Suprapubic skin (tissue), 4 donors: ENCODE measurements at regions not wholly inside any gene's neighbourhood (a gene's known extent, or its start where the extent isn't known, plus 50 kb on each side); places are given as distances from the start of the nearest gene placed in this dataset.

Source experiments
- EP300 ChIP-seq: sonication (generic); formaldehyde crosslinking; IDR thresholded peaks from one replicate; pipeline ENCODE4 v1.6.1; 2017; ENCODE audit warnings: antibody characterized with exemption
- POLR2A ChIP-seq, 2 donors: fragments of 450-650 bp; IDR thresholded peaks; one replicate each; pipeline ENCODE4 v1.6.1; 2017; ENCODE audit warnings: antibody characterized with exemption in 2 of 2, mild to moderate bottlenecking in 2 of 2, moderate library complexity in 2 of 2
- POLR2AphosphoS5 ChIP-seq, 3 donors: sonication (generic); formaldehyde crosslinking; IDR thresholded peaks; one replicate each; pipeline ENCODE4 v1.6.1; 2017; ENCODE audit warnings: antibody characterized with exemption in 3 of 3
- TF ChIP-seq, protein P1 (sequence below), 2 donors: fragments of 200-600 bp in 1 of 2; fragments of 450-650 bp in 1 of 2; sonication (generic) in 1 of 2; IDR thresholded peaks; one replicate each; pipeline ENCODE4 v1.5.1; 2016 to 2019; ENCODE audit warnings: antibody characterized with exemption in 2 of 2, mild to moderate bottlenecking in 1 of 2, moderate library complexity in 1 of 2

DNA sequence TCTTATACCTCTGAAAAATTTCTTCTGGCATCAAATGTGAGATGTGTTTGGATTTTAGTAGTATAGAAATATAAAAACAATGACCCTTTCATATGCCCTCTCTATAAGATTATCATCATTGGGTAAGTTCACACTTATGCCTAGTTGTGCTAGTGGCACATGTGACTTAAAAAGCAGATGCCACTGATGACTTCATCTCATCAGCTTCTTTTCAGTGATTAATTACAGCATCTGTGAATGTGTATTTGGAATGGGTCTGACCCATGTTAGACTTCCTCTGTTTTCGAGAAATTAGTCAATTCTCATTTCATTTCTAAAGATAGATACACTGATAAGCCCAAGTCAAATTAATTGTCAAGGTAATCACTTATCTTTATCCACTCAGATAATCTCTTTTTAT, 698.7 kb downstream of the GABRG1 start:
- TF ChIP-seq, protein P1, sequence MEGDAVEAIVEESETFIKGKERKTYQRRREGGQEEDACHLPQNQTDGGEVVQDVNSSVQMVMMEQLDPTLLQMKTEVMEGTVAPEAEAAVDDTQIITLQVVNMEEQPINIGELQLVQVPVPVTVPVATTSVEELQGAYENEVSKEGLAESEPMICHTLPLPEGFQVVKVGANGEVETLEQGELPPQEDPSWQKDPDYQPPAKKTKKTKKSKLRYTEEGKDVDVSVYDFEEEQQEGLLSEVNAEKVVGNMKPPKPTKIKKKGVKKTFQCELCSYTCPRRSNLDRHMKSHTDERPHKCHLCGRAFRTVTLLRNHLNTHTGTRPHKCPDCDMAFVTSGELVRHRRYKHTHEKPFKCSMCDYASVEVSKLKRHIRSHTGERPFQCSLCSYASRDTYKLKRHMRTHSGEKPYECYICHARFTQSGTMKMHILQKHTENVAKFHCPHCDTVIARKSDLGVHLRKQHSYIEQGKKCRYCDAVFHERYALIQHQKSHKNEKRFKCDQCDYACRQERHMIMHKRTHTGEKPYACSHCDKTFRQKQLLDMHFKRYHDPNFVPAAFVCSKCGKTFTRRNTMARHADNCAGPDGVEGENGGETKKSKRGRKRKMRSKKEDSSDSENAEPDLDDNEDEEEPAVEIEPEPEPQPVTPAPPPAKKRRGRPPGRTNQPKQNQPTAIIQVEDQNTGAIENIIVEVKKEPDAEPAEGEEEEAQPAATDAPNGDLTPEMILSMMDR (IDR thresholded peaks at IDR 0.05), result no peak
- TF ChIP-seq POLR2A (IDR thresholded peaks at IDR 0.05) (no peak), POLR2AphosphoS5 (IDR thresholded peaks at IDR 0.05) (no peak), EP300 (no peak)
